ENCODE measurements at regions not wholly inside any gene's neighbourhood (a gene's known extent, or its start where the extent isn't known, plus 50 kb on each side); places are given as distances from the start of the nearest gene placed in this dataset.

- TF ChIP-seq CTCF (IDR thresholded peaks at IDR 0.05) (no peak), ZFX (IDR thresholded peaks at IDR 0.05; ENCODE audit: borderline replicate concordance) (no peak)
- no peak overlapping the region for H3K27ac ChIP-seq
These were observed 555.0 kb upstream of the CCDC54 start for GRCh38 chr3:106822204-106822603.

- H3K27ac ChIP-seq = no peak overlapping the region
- TF ChIP-seq ZFX (IDR thresholded peaks at IDR 0.05; ENCODE audit: borderline replicate concordance) (no peak), CTCF (IDR thresholded peaks at IDR 0.05) (no peak)
These were observed 553.5 kb upstream of the CCDC54 start for GRCh38 chr3:106823701-106824100.

- no peak overlapping the region for H3K27ac ChIP-seq
These were observed 552.4 kb upstream of the CCDC54 start for GRCh38 chr3:106824856-106825255.

GRCh38 chr3:106825962-106826605 lies 551.2 kb upstream of the CCDC54 start:
- TF ChIP-seq CTCF (IDR thresholded peaks at IDR 0.05) (no peak), ZFX (IDR thresholded peaks at IDR 0.05; ENCODE audit: borderline replicate concordance) (no peak)
- no peak overlapping the region for H3K27ac ChIP-seq

More at GRCh38 chr3:106824856-106825255, 552.4 kb upstream of the CCDC54 start:
- peak; percentile 50 for TF ChIP-seq CTCF (IDR thresholded peaks at IDR 0.05)
- no peak for TF ChIP-seq ZFX (IDR thresholded peaks at IDR 0.05; ENCODE audit: borderline replicate concordance)

- TF ChIP-seq CTCF (IDR thresholded peaks at IDR 0.05) (no peak), ZFX (IDR thresholded peaks at IDR 0.05; ENCODE audit: borderline replicate concordance) (no peak)
- no peak overlapping the region for H3K27ac ChIP-seq
These were observed 550.4 kb upstream of the CCDC54 start for GRCh38 chr3:106826791-106827311.

- no peak for TF ChIP-seq ZFX (IDR thresholded peaks at IDR 0.05; ENCODE audit: borderline replicate concordance)
- TF ChIP-seq CTCF (IDR thresholded peaks at IDR 0.05) = no peak
- no peak overlapping the region for H3K27ac ChIP-seq
These were observed 549.6 kb upstream of the CCDC54 start for GRCh38 chr3:106827515-106828213.

- H3K27ac ChIP-seq = no peak overlapping the region
- no peak for TF ChIP-seq ZFX (IDR thresholded peaks at IDR 0.05; ENCODE audit: borderline replicate concordance)
- no peak for TF ChIP-seq CTCF (IDR thresholded peaks at IDR 0.05)
These were observed 548.0 kb upstream of the CCDC54 start for GRCh38 chr3:106829206-106829605.

Data from 22Rv1 (cell line).